ENCODE measurements at regions not wholly inside any gene's neighbourhood (a gene's known extent, or its start where the extent isn't known, plus 50 kb on each side); places are given as distances from the start of the nearest gene placed in this dataset.

- Histone ChIP-seq H3F3A (ENCODE audit: insufficient read depth, low read length, poor library complexity, severe bottlenecking) (no peaks in the 10 kb centered on the region), H3K4me2 (ENCODE audit: low read length) (no peak overlapping the region), H3K27me3 (ENCODE audit: insufficient read depth, low read depth, low read length) (no peaks in the 10 kb centered on the region), H3K9me3 (ENCODE audit: low read length) (no peaks in the 10 kb centered on the region), H3K4me3 (ENCODE audit: low read length) (no peak overlapping the region), H3K36me3 (ENCODE audit: insufficient read depth, low read length) (no peaks in the 10 kb centered on the region), H3K9me2 (ENCODE audit: insufficient read depth, low read length) (no peaks in the 10 kb centered on the region), H2AFZ (ENCODE audit: low read depth, low read length) (no peak overlapping the region), H3K27ac (ENCODE audit: low read length) (no peak overlapping the region), H3K9ac (ENCODE audit: low read length) (no peak overlapping the region), H3K79me2 (replicated peaks; ENCODE audit: insufficient read depth, low read length) (no peaks in the 10 kb centered on the region), H4K20me1 (ENCODE audit: insufficient read depth) (no peaks in the 10 kb centered on the region)
- TF ChIP-seq EZH2 (IDR thresholded peaks at IDR 0.05; ENCODE audit: borderline replicate concordance, insufficient read depth, low read length, poor library complexity, severe bottlenecking) (no peak), CTCF (IDR thresholded peaks at IDR 0.05; ENCODE audit: poor library complexity, severe bottlenecking) (no peak), POLR2AphosphoS5 (IDR thresholded peaks at IDR 0.05) (no peak), SMC3 (conservative IDR thresholded peaks at IDR 0.05; ENCODE audit: poor library complexity) (no peak), MXI1 (conservative IDR thresholded peaks at IDR 0.05; ENCODE audit: poor library complexity, severe bottlenecking) (no peak), TAF1 (IDR thresholded peaks at IDR 0.05; ENCODE audit: low read depth) (no peak), EP300 (conservative IDR thresholded peaks at IDR 0.05; ENCODE audit: poor library complexity, severe bottlenecking) (no peak), RAD21 (conservative IDR thresholded peaks at IDR 0.05) (no peak), REST (IDR thresholded peaks at IDR 0.05; ENCODE audit: borderline replicate concordance) (no peak)
Measured at GRCh38 chr7:138238734-138239659, 162.7 kb downstream of the AKR1D1 start.

GRCh38 chr7:138243430-138243829 is 167.2 kb downstream of the AKR1D1 start:
- peak overlapping the region; percentile 13 for H3K9ac ChIP-seq (ENCODE audit: low read length)
- H3K9me2 ChIP-seq (ENCODE audit: insufficient read depth, low read length) = no peaks in the 10 kb centered on the region
- no peaks in the 10 kb centered on the region for H3F3A ChIP-seq (ENCODE audit: insufficient read depth, low read length, poor library complexity, severe bottlenecking)
- no peaks in the 10 kb centered on the region for H3K79me2 ChIP-seq (replicated peaks; ENCODE audit: insufficient read depth, low read length)
- H3K36me3 ChIP-seq (ENCODE audit: insufficient read depth, low read length) = no peaks in the 10 kb centered on the region
- H3K9me3 ChIP-seq (ENCODE audit: low read length) = no peaks in the 10 kb centered on the region
- H3K4me2 ChIP-seq (ENCODE audit: low read length) = no peak overlapping the region
- H3K27ac ChIP-seq (ENCODE audit: low read length) = no peak overlapping the region
- H2AFZ ChIP-seq (ENCODE audit: low read depth, low read length) = peak overlapping the region; percentile 35
- no peaks in the 10 kb centered on the region for H4K20me1 ChIP-seq (ENCODE audit: insufficient read depth)
- no peaks in the 10 kb centered on the region for H3K27me3 ChIP-seq (ENCODE audit: insufficient read depth, low read depth, low read length)
- TF ChIP-seq EZH2 (IDR thresholded peaks at IDR 0.05; ENCODE audit: borderline replicate concordance, insufficient read depth, low read length, poor library complexity, severe bottlenecking) (no peak), REST (IDR thresholded peaks at IDR 0.05; ENCODE audit: borderline replicate concordance) (no peak), MXI1 (conservative IDR thresholded peaks at IDR 0.05; ENCODE audit: poor library complexity, severe bottlenecking) (no peak), SMC3 (conservative IDR thresholded peaks at IDR 0.05; ENCODE audit: poor library complexity) (no peak), RAD21 (conservative IDR thresholded peaks at IDR 0.05) (no peak), CTCF (IDR thresholded peaks at IDR 0.05; ENCODE audit: poor library complexity, severe bottlenecking) (no peak), EP300 (conservative IDR thresholded peaks at IDR 0.05; ENCODE audit: poor library complexity, severe bottlenecking) (no peak), POLR2AphosphoS5 (IDR thresholded peaks at IDR 0.05) (no peak), TAF1 (IDR thresholded peaks at IDR 0.05; ENCODE audit: low read depth) (no peak)
- H3K4me3 ChIP-seq (ENCODE audit: low read length) = peak overlapping the region; percentile 20

Data from neural cell (in vitro differentiated cells).